CD4-positive, alpha-beta T cell (primary cell): ENCODE measurements at regions not wholly inside any gene's neighbourhood (a gene's known extent, or its start where the extent isn't known, plus 50 kb on each side); places are given as distances from the start of the nearest gene placed in this dataset.

Experiments
- ATAC-seq: fragments of 200-7000 bp; cut with Tn5 transposase; one replicate; pipeline ENCODE4 v1.10.0; 2022; ENCODE audit warnings: mild to moderate bottlenecking; ENCODE audit not compliant: poor library complexity
- CTCF ChIA-PET: fragments of 350-600 bp; sonication (Branson Sonifier 250); formaldehyde crosslinking; loops from one replicate; lab custom pipeline; 2021; ENCODE audit warnings: antibody characterized with exemption, inconsistent platforms; lab: Charles Lee
- POLR2A ChIA-PET: fragments of 350-600 bp; sonication (Branson Sonifier 250); formaldehyde crosslinking; loops from one replicate; lab custom pipeline; 2021; ENCODE audit warnings: antibody characterized with exemption, inconsistent platforms; lab: Charles Lee
- DNase-seq, 14 experiments: peaks; one replicate each; pipeline ENCODE4 v3.0.0-alpha.2; 2013 to 2020; ENCODE audit warnings: mixed read lengths in 2 of 14
- H3K27ac ChIP-seq, 2 donors: one replicate each; pipeline versions ENCODE4 v1.5.1 to v1.7.0; 2013; ENCODE audit warnings: low read length in 2 of 2, low read depth in 1 of 2, mild to moderate bottlenecking in 1 of 2
- H3K27me3 ChIP-seq, 2 experiments: 1 replicate in 1 of 2; 2 replicates in 1 of 2; pipeline versions ENCODE4 v1.6.1 to v1.7.0; 2013; ENCODE audit warnings: low read length in 2 of 2, control low read depth in 1 of 2, mild to moderate bottlenecking in 1 of 2, moderate library complexity in 1 of 2; ENCODE audit not compliant: insufficient read depth in 2 of 2, control insufficient read depth in 1 of 2
- H3K36me3 ChIP-seq: one replicate; pipeline ENCODE4 v1.6.1; 2013; ENCODE audit warnings: low read length, control low read depth; ENCODE audit not compliant: insufficient read depth
- H3K4me1 ChIP-seq: one replicate; pipeline ENCODE4 v1.6.1; 2013; ENCODE audit warnings: low read length, control low read depth; ENCODE audit not compliant: insufficient read depth
- H3K4me3 ChIP-seq: one replicate; pipeline ENCODE4 v1.5.1; 2013; ENCODE audit warnings: mild to moderate bottlenecking, low read length, moderate library complexity
- H3K9me3 ChIP-seq, 2 experiments: 1 replicate in 1 of 2; 2 replicates in 1 of 2; pipeline versions ENCODE4 v1.6.1 to v1.7.0; 2013; ENCODE audit warnings: low read length in 2 of 2, mild to moderate bottlenecking in 2 of 2, control low read depth in 1 of 2, moderate library complexity in 1 of 2; ENCODE audit not compliant: control insufficient read depth in 1 of 2, insufficient read depth in 1 of 2
- H3K27ac Mint-ChIP-seq: one replicate; pipeline ENCODE4 v1.8.0; 2020; ENCODE audit warnings: mixed read lengths
- H3K27me3 Mint-ChIP-seq: one replicate; pipeline ENCODE4 v1.8.0; 2021; ENCODE audit warnings: mixed read lengths
- H3K36me3 Mint-ChIP-seq: one replicate; pipeline ENCODE4 v1.8.0; 2021; ENCODE audit warnings: low read depth, mixed read lengths
- H3K4me1 Mint-ChIP-seq: one replicate; pipeline ENCODE4 v1.8.0; 2021; ENCODE audit warnings: low read depth, mixed read lengths
- H3K4me3 Mint-ChIP-seq: one replicate; pipeline ENCODE4 v1.8.0; 2020; ENCODE audit warnings: mild to moderate bottlenecking, mixed read lengths
- H3K9me3 Mint-ChIP-seq: one replicate; pipeline ENCODE4 v1.8.0; 2020; ENCODE audit warnings: mixed read lengths
- intact Hi-C, 2 experiments: fragments of 100-400 bp; cut with DNase I in 1 of 2; cut with micrococcal nuclease in 1 of 2; formaldehyde crosslinking; loops; one replicate each; pipeline versions ENCODE4 v1.15.1 to v1.9.0; 2023 to 2025; cut with DNase I, micrococcal nuclease
- TF ChIP-seq, protein P1 (sequence below): fragments of 200-600 bp; IDR thresholded peaks from one replicate; pipeline ENCODE4 v1.8.0; 2022; ENCODE audit warnings: antibody characterized with exemption, mild to moderate bottlenecking

DNA sequence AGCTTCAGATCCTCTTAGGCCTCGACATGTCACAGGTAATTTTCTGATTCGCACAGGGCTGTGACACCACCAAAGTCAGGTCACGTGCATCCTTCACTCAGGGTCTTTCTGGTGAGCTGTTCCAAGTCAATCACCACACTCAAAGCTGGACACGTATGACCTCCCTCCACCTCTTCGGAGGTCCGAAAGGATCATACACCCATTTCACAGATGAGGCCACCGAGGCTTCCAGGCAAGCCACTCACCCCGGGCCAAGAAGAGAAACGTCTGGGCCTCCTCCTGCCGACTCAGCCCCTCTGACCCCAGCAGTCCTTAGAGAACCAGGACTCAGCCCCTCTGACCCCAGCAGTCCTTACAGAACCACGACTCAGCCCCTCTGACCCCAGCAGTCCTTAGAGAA lies 74.6 kb downstream of the FOXL3 start:
- POLR2A ChIA-PET, result interaction anchor here (1.5 to 3.5 kb wide), 2 partner anchors 12 to 32 kb away, joined by 4 to 80 read pairs; no protein-coding TSS in a partner anchor
- CTCF ChIA-PET, result interaction anchor here (1.9 kb wide), 1 partner anchor 12 kb away, joined by 5 read pairs; no protein-coding TSS in a partner anchor

DNA sequence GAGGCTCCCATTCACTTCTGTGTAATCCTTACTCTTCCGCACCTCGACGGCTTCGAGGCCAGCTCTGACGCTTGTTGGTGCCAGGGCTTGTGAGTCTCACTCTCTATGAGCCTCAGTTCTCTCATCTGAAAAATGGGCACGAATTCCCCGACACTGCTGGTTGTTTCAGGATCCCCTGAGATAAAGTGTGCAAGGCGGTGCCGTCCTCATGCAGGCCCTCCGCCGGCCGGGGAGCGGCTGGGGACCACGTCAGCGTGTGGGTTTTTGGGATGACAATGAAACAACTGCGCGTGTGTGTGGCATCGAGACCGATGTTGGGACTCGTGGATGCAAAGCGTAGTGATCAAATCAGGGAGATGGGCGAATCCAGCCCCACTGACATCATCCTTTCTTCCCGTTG lies 75.6 kb downstream of the FOXL3 start:
- Mint-ChIP-seq H3K9me3 (no peaks in the 10 kb centered on the region), H3K36me3 (no peaks in the 10 kb centered on the region), H3K27ac (peak overlapping the region; percentile 74), H3K4me3 (peak overlapping the region; percentile 54), H3K4me1 (peaks cover 61% of the 10 kb centered on the region), H3K27me3 (no peaks in the 10 kb centered on the region)
- H3K4me1 ChIP-seq, result peaks cover 70% of the 10 kb centered on the region
- no peak overlapping the region for H3K4me3 ChIP-seq
- H3K27me3 ChIP-seq, result no peaks in the 10 kb centered on the region
- no peak overlapping the region for H3K27ac ChIP-seq
- DNase-seq, result no peak
- intact Hi-C loops, result no loop called here
- H3K9me3 ChIP-seq, result peaks cover 0 to 11% of the 10 kb centered on the region in 2 experiments
- no peaks in the 10 kb centered on the region for H3K36me3 ChIP-seq
- TF ChIP-seq, protein P1, sequence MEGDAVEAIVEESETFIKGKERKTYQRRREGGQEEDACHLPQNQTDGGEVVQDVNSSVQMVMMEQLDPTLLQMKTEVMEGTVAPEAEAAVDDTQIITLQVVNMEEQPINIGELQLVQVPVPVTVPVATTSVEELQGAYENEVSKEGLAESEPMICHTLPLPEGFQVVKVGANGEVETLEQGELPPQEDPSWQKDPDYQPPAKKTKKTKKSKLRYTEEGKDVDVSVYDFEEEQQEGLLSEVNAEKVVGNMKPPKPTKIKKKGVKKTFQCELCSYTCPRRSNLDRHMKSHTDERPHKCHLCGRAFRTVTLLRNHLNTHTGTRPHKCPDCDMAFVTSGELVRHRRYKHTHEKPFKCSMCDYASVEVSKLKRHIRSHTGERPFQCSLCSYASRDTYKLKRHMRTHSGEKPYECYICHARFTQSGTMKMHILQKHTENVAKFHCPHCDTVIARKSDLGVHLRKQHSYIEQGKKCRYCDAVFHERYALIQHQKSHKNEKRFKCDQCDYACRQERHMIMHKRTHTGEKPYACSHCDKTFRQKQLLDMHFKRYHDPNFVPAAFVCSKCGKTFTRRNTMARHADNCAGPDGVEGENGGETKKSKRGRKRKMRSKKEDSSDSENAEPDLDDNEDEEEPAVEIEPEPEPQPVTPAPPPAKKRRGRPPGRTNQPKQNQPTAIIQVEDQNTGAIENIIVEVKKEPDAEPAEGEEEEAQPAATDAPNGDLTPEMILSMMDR, result no peak
- ChIA-PET POLR2A (interaction anchor here (1.2 to 1.6 kb wide), 3 partner anchors 11 to 15 kb away, joined by 3 to 6 read pairs (median 5); no protein-coding TSS in a partner anchor), CTCF (interaction anchor here (0.9 to 1.9 kb wide), 2 partner anchors 14 to 33 kb away, joined by 3 to 5 read pairs; no protein-coding TSS in a partner anchor)
- ATAC-seq, result no peak

More for the DNA sequence above, 74.6 kb downstream of the FOXL3 start:
- no peak for ATAC-seq
- no peaks in the 10 kb centered on the region for H3K27me3 ChIP-seq
- H3K4me1 Mint-ChIP-seq, result peaks cover 68% of the 10 kb centered on the region
- no peaks in the 10 kb centered on the region for H3K27me3 Mint-ChIP-seq
- H3K27ac ChIP-seq, result peak overlapping the region in 1 of 2 donors; percentile 15
- DNase-seq, result no peak
- peak overlapping the region; percentile 94 for H3K27ac Mint-ChIP-seq
- TF ChIP-seq, protein P1, result no peak
- H3K9me3 Mint-ChIP-seq, result no peaks in the 10 kb centered on the region
- intact Hi-C loops, result loop anchor here in 1 of 2 experiments (5.0 kb wide), 1 partner anchor 258 kb away; no protein-coding TSS in a partner anchor
- no peak overlapping the region for H3K4me3 Mint-ChIP-seq
- no peaks in the 10 kb centered on the region for H3K36me3 Mint-ChIP-seq
- H3K4me3 ChIP-seq, result no peak overlapping the region
- H3K36me3 ChIP-seq, result no peaks in the 10 kb centered on the region
- H3K9me3 ChIP-seq, result peaks cover 0 to 14% of the 10 kb centered on the region in 2 experiments
- H3K4me1 ChIP-seq, result peaks cover 81% of the 10 kb centered on the region

DNA sequence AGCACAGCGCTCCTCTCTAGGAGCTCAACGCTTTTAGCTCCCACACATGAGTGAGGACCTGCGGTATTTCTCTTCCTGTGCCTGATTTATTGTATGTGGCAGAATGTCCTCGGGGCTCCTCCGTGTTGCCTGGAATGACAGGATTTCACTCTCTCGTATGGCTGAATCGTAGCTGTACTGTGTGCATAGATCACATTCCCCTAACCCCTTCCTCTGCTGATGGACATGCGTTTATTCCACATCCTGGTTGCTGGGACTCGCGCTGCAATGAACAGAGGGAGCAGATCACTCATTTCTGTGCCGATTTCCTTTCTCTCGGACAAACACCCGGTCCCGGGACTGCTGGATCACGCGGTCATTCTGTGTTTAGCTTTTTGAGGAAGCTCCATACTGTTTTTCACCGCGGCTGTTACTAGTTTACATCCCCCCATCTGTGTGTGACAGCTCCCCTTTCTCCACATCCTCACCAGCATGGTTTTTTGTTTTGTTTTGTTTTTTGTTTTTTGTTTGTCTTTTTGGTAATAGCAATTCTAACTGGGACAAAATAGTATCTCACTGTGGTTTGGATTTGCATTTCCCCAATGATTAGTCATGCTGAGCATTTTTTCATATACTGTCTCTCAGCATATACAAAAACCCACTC lies 76.3 kb downstream of the FOXL3 start:
- Mint-ChIP-seq H3K9me3 (no peaks in the 10 kb centered on the region), H3K27ac (peak overlapping the region; percentile 74), H3K27me3 (no peaks in the 10 kb centered on the region), H3K36me3 (no peaks in the 10 kb centered on the region), H3K4me3 (peak overlapping the region; percentile 54), H3K4me1 (peaks cover 57% of the 10 kb centered on the region)
- ChIA-PET POLR2A (interaction anchor here (1.2 to 1.6 kb wide), 3 partner anchors 10 to 15 kb away, joined by 3 to 6 read pairs (median 5); no protein-coding TSS in a partner anchor), CTCF (interaction anchor here (0.9 to 1.9 kb wide), 2 partner anchors 14 to 33 kb away, joined by 3 to 5 read pairs; no protein-coding TSS in a partner anchor)
- no peaks in the 10 kb centered on the region for H3K27me3 ChIP-seq
- H3K9me3 ChIP-seq, result peaks cover 0 to 9% of the 10 kb centered on the region in 2 experiments
- intact Hi-C loops, result no loop called here
- no peaks in the 10 kb centered on the region for H3K36me3 ChIP-seq
- H3K27ac ChIP-seq, result no peak overlapping the region
- DNase-seq (peak in 2 of 14 experiments; percentile 2 to 26), ATAC-seq (no peak)
- H3K4me1 ChIP-seq, result peaks cover 65% of the 10 kb centered on the region
- peak overlapping the region; percentile 30 for H3K4me3 ChIP-seq
- TF ChIP-seq, protein P1, result no peak
